GM23248 (cell line): ENCODE measurements at regions not wholly inside any gene's neighbourhood (a gene's known extent, or its start where the extent isn't known, plus 50 kb on each side); places are given as distances from the start of the nearest gene placed in this dataset.

ENCODE experiments used
- EZH2 ChIP-seq: fragments of 200-600 bp; sonication (generic); IDR thresholded peaks from 2 replicates; pipeline ENCODE4 v1.6.1; 2018; ENCODE audit warnings: antibody characterized with exemption, mild to moderate bottlenecking; ENCODE audit not compliant: insufficient read depth, poor library complexity, severe bottlenecking
- EZH2phosphoT487 ChIP-seq: fragments of 200-600 bp; sonication (generic); IDR thresholded peaks from 2 replicates; pipeline ENCODE4 v1.6.1; 2018; ENCODE audit warnings: antibody characterized with exemption, moderate library complexity, mild to moderate bottlenecking, low read depth; ENCODE audit not compliant: insufficient read depth

GRCh38 chr9:107890921-107891465 is 401.4 kb upstream of the KLF4 start:
- no peak for TF ChIP-seq EZH2
- TF ChIP-seq EZH2phosphoT487: no peak
